Ascending aorta (tissue), 2 donors: ENCODE measurements at regions not wholly inside any gene's neighbourhood (a gene's known extent, or its start where the extent isn't known, plus 50 kb on each side); places are given as distances from the start of the nearest gene placed in this dataset.
A peak's percentile ranks its signal among the peaks of the same experiment; 100 is the strongest.

Source experiments
- DNase-seq, 2 donors: peaks; one replicate each; pipeline ENCODE4 v3.0.0-alpha.2; 2019; ENCODE audit warnings: low spot score in 2 of 2
- H3K27ac ChIP-seq, 2 donors: fragments of 200-600 bp; sonication (generic); one replicate each; pipeline ENCODE4 v1.5.1; 2016 to 2017; ENCODE audit warnings: mild to moderate bottlenecking in 1 of 2
- H3K27me3 ChIP-seq: fragments of 200-600 bp; sonication (generic); one replicate; pipeline ENCODE4 v1.5.1; 2017
- H3K36me3 ChIP-seq, 2 donors: fragments of 200-600 bp; sonication (generic); one replicate each; pipeline ENCODE4 v1.5.1; 2016
- H3K4me1 ChIP-seq, 2 donors: fragments of 200-600 bp; sonication (generic); one replicate each; pipeline ENCODE4 v1.5.1; 2016 to 2017; ENCODE audit warnings: mild to moderate bottlenecking in 1 of 2
- H3K4me3 ChIP-seq, 2 donors: fragments of 200-600 bp; sonication (generic); one replicate each; pipeline ENCODE4 v1.5.1; 2016 to 2017; ENCODE audit warnings: mild to moderate bottlenecking in 1 of 2
- H3K9me3 ChIP-seq, 2 donors: fragments of 200-600 bp; sonication (generic); one replicate each; pipeline ENCODE4 v1.5.1; 2016
- CTCF ChIP-seq, 3 experiments: fragments of 200-600 bp in 2 of 3; fragments of 450-650 bp in 1 of 3; sonication (generic) in 2 of 3; IDR thresholded peaks; one replicate each; pipeline ENCODE4 v1.5.1; 2016 to 2019; ENCODE audit warnings: antibody characterized with exemption in 3 of 3, mild to moderate bottlenecking in 1 of 3, moderate library complexity in 1 of 3
- intact Hi-C: fragments of 100-400 bp; cut with DNase I; formaldehyde crosslinking; loops from one replicate; pipeline ENCODE4 v1.15.1; 2023

GRCh38 chr16:82382521-82382920 is 212.5 kb upstream of the MPHOSPH6 start:
- H3K4me1 ChIP-seq = no peaks in the 10 kb centered on the region
- no peak for DNase-seq
- H3K4me3 ChIP-seq = no peak overlapping the region
- no peak overlapping the region for H3K27ac ChIP-seq
- H3K27me3 ChIP-seq = no peaks in the 10 kb centered on the region
- no peak for TF ChIP-seq CTCF (IDR thresholded peaks at IDR 0.05)
- intact Hi-C loops = no loop called here
- H3K36me3 ChIP-seq = no peaks in the 10 kb centered on the region
- no peaks in the 10 kb centered on the region for H3K9me3 ChIP-seq

GRCh38 chr16:82379551-82379950 is 209.5 kb upstream of the MPHOSPH6 start:
- Histone ChIP-seq H3K27ac (no peak overlapping the region), H3K27me3 (no peaks in the 10 kb centered on the region), H3K9me3 (no peaks in the 10 kb centered on the region), H3K36me3 (no peaks in the 10 kb centered on the region), H3K4me3 (no peak overlapping the region), H3K4me1 (no peaks in the 10 kb centered on the region)
- intact Hi-C loops = no loop called here
- no peak for DNase-seq
- no peak for TF ChIP-seq CTCF (IDR thresholded peaks at IDR 0.05)

- H3K9me3 ChIP-seq = no peaks in the 10 kb centered on the region
- no peaks in the 10 kb centered on the region for H3K27me3 ChIP-seq
- no peak for TF ChIP-seq CTCF (IDR thresholded peaks at IDR 0.05)
- H3K4me3 ChIP-seq = no peak overlapping the region
- no peak for DNase-seq
- no peaks in the 10 kb centered on the region for H3K36me3 ChIP-seq
- intact Hi-C loops = no loop called here
- H3K27ac ChIP-seq = no peak overlapping the region
- H3K4me1 ChIP-seq = no peaks in the 10 kb centered on the region
Measured at GRCh38 chr16:82373976-82374375, 204.0 kb upstream of the MPHOSPH6 start.

- H3K4me3 ChIP-seq = no peak overlapping the region
- H3K4me1 ChIP-seq = no peaks in the 10 kb centered on the region
- DNase-seq = no peak
- H3K27ac ChIP-seq = no peak overlapping the region
- no peaks in the 10 kb centered on the region for H3K9me3 ChIP-seq
- no peak for TF ChIP-seq CTCF (IDR thresholded peaks at IDR 0.05)
- intact Hi-C loops = no loop called here
- no peaks in the 10 kb centered on the region for H3K36me3 ChIP-seq
- H3K27me3 ChIP-seq = no peaks in the 10 kb centered on the region
Measured at GRCh38 chr16:82370282-82370681, 200.3 kb upstream of the MPHOSPH6 start.

GRCh38 chr16:82368041-82368440 is 198.0 kb upstream of the MPHOSPH6 start:
- intact Hi-C loops = no loop called here
- peak in 1 of 3 experiments; percentile 21 for TF ChIP-seq CTCF (IDR thresholded peaks at IDR 0.05)

GRCh38 chr16:82366462-82366861 is 196.4 kb upstream of the MPHOSPH6 start:
- intact Hi-C loops = no loop called here
- no peak for DNase-seq
- no peaks in the 10 kb centered on the region for H3K36me3 ChIP-seq
- TF ChIP-seq CTCF (IDR thresholded peaks at IDR 0.05) = no peak
- no peaks in the 10 kb centered on the region for H3K27me3 ChIP-seq
- no peaks in the 10 kb centered on the region for H3K9me3 ChIP-seq
- no peak overlapping the region for H3K4me3 ChIP-seq
- H3K4me1 ChIP-seq = no peaks in the 10 kb centered on the region
- no peak overlapping the region for H3K27ac ChIP-seq

More at GRCh38 chr16:82368041-82368440, 198.0 kb upstream of the MPHOSPH6 start:
- DNase-seq = no peak
- Histone ChIP-seq H3K36me3 (no peaks in the 10 kb centered on the region), H3K4me3 (no peak overlapping the region), H3K27ac (no peak overlapping the region), H3K27me3 (no peaks in the 10 kb centered on the region), H3K4me1 (no peaks in the 10 kb centered on the region), H3K9me3 (no peaks in the 10 kb centered on the region)
